Endothelial cell of hepatic sinusoid (primary cell): ENCODE measurements at regions not wholly inside any gene's neighbourhood (a gene's known extent, or its start where the extent isn't known, plus 50 kb on each side); places are given as distances from the start of the nearest gene placed in this dataset.

Source experiments
- in situ Hi-C: cut with HindIII; loops from 2 replicates; pipeline ENCODE4 v1.10.0; 2017; ENCODE audit warnings: low sequenced_read_pairs

DNA sequence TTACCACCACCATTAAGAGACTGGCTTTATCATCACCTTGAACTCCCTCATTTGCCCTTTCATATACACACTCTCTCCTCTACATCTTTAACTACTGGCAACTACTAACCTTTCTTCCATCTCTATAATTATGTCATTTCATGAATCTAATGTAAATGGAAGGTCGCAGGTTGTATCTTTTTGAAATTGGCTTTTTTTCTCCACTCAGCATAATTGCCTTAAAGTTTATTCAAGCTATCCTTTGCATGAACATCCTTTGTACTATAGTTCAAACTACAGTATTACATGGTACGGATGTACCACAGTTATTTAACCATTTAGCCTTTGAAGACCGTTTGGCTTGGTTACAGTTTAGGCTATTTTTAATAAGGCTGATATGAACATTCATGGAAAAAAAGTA is 129.5 kb upstream of the ZNF804A start:
- in situ Hi-C loops = no loop called here

DNA sequence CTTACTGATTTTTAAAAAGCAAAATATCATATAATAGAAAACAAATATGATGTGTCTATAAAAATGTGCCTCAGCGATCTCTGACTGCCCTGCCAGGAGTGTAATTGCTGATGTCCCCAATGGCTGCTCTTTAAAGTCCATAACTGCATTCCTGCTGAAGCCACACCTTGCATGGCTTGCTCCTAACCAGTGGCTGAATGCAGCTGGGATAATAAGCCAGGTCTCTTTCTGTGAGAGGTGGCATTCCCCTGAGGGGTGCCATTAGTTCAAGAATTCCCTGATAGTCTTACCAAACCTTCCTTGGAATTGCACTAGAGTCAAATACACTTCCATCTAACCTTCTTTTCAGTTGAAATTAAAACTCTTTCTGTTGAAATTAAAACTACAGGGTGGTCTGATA is 125.8 kb upstream of the ZNF804A start:
- in situ Hi-C loops = no loop called here

DNA sequence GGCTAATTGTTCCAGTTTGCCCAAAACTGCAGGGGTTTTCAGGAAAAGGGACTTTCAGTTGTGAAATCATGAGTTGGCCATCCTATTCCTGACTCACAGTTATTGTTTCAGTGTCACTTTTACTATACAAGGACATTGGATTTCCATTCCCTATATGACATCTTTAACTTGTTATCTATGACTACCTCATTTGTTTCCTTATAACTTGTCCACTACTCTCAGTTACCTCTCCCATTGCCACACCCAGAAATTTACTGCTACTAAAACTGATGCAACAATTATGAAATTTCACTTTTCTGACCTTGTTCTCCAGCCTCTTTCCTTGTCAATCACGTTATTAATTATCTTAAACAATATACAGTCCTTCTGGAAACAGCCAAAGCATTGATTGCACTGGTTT is 116.5 kb upstream of the ZNF804A start:
- in situ Hi-C loops = no loop called here

DNA sequence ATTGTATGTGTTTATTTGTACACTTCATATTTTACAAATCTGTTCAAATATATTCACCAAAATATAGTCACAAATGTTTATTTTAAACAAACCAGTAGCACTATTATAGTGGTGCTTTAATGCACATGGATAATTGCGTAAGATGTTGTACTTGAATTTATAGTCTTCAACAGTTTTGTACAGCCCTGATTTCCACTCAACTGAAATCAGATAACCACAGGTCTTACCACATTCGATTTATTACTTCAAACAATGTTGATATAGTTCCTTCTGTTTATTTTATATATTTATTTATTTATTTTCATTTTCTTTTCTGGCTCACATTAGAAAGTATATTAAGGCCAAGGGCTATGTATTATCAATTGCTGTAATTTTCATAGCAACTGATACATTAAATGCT is 99.4 kb upstream of the ZNF804A start:
- in situ Hi-C loops = no loop called here

DNA sequence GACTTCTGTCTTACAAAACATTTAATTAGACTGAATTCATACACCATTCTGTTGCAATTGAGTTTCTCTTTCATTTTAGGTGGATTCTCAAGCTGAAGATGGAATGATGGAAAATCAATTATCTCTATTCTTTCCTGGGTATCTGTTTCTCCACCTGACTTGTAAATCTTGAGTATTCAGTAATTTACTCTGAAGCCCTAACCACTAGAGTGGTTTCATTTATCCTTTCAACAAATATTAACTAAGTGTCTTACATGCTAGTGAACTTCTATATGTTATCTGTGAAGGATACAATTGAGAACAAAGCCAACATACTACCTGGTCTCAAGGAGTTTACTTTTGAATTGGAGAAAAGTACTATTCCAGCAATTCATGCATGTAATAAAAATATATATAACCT is 94.1 kb upstream of the ZNF804A start:
- in situ Hi-C loops = no loop called here

DNA sequence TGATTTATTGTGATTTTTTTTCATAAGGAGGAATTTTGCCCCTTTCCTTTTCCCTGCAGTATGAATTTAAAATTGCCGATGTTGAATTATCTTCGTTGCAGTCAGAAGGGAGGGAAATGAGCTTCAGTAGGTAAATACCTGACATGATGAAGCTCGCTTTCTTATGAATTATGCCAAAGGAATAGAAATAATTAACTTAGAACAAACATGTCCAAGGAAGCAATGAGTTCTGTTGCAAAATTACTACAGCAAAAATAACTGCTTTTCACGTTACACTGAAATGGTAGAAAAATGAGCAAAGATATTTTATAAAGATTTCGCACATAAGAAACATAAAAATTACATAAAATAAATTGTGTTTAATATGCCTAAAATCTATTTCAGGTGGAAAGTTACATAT is 91.1 kb upstream of the ZNF804A start:
- in situ Hi-C loops = no loop called here

DNA sequence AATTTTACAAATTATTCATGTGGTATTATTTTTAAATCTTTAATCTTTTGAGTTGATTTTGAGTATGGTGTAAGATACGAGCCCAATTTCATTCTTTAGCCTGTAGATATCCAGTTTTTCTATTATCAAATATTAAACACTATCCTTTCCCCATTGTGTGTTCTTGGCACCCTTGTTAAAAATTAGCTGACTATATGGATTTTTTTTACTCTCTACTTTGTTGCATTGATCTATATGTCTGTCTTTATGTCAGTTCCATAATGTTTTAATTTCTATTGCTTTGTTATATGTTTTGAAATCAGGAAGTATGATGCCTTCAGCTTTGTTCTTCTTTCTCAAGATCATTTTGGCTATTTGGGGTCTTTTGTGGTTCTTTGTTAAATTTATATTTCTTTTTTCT is 80.9 kb upstream of the ZNF804A start:
- in situ Hi-C loops = no loop called here

DNA sequence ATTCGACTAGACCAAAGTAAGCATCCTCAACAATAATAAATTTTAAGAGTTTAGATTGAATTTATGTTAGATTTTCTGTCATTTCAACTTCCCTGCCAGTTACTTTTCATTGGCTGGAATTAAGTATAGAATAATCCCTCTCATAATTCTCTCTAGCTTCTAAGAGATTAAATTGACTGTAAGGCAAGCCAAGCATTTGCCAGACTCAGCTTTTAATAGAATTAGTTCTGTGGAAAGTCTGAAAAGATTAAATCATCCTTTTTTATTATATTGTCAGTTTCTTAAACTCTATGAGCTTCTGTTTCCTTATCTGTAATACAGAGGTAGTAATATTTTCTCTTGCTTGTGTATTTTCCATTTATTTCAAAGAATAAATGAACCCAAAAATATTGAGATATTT is 77.9 kb upstream of the ZNF804A start:
- in situ Hi-C loops = no loop called here

DNA sequence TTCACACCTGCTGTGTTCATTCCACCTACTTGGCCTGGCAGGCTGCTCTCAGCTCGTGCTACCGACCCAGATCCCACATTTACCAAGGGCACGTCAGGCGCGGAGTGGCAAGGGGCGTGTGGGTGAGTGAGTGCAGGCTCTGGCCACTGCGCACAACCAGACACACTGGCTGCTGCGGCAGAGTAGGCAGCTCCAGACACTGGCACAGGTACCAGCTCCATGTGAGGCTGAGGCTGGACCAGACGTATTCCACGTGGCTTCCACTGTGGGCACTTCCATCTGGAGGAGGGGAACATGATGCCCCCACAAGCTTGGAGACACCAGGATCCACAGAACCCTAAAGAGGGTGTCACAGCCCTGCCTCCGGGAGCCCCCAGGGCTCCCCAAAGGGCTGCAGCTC is 74.6 kb upstream of the ZNF804A start:
- in situ Hi-C loops = no loop called here

DNA sequence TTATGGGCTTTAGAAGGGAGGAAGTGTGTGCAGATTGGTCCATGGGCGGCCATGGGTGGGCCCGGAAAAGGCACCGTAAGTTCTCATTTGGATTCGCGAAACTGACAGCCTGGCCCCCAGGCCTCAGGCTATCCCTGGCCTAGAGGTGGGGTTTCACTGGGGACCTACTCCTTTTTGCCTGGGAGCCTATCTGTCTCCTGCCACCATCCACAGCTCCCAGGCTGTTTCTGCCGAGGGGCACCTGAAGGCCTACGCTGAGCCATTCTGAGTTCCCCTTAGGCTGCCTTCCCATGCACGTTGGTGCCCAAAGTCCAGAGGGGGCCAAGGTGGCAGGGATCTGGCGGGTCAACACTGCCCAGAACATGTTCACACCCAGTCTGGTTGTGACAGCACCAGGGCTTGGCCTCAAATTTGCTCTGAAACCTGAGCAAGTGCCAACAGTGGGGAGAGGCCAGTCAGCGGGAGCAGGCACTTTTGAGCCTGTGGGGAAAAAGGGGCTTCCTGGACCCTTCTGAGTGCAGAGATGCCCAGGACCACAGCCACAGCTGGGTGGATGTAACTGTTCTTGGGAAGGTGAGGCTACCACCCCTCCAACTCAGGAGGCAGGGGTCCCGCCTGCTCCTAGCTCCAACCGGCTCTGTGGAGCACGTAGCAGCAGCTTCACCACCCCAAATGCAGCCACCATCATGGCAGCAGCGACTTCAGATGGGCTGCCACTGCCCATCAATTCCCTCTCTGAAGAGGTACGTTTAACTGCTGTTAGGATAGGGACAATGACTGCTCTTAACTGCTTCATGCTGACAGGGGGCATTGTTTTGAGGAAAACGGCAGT is 73.6 kb upstream of the ZNF804A start:
- in situ Hi-C loops = no loop called here

DNA sequence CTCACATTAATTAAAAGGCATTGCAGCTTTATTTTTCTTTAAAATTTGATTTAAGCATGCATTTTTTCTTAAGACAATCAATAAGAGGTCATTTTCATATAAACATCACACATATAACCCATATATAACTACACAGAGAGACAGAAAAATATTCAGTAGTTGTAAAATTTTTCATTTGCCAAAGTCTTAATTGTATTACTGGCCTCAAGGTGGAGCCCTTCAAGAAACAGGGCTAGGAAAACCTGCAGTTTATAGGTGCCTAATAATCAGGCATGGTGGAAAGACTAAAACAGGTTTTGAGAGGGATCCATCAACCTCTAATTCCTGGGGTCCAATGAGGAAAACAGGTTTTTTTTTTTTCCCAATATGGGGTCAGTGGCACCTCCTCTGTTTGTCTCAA is 71.3 kb upstream of the ZNF804A start:
- in situ Hi-C loops = no loop called here

DNA sequence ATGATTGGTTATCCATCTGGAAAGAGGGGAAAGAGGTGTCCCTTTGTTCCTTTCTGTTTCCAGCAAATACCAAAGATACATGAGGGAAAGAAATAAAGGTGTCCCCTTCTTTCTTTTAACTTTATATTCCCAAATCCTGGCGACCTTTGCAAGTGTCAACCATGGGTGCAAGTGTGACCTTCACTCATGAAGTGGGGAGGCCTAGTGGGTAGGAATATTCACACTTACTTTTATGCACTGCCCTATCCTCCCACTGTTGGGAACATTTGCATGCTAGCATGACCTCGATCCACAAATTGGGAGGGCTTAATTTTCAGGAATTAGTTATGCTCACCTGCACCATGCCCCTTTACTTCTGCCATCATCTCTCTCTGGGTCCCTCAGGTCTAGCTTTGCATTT is 70.2 kb upstream of the ZNF804A start:
- in situ Hi-C loops = no loop called here

DNA sequence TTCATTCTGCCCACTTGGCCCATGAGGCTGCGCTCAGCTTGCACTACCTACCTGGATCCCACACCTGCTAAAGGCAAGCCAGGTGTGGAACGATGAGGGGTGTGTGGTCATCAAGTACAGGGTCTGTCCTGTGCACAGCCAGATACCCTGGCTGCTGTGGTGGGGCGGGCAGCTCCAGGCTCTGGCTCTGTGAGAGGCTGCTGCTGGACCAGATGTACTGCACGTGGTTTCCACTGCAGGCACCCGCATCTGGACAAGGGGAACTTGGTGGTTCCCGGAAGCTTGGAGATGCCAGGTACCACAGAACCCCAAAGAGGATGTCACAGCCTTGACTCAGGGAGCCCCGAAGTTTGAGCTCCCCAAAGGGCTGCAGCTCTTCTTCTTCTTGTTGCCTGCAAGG is 68.1 kb upstream of the ZNF804A start:
- in situ Hi-C loops = no loop called here

DNA sequence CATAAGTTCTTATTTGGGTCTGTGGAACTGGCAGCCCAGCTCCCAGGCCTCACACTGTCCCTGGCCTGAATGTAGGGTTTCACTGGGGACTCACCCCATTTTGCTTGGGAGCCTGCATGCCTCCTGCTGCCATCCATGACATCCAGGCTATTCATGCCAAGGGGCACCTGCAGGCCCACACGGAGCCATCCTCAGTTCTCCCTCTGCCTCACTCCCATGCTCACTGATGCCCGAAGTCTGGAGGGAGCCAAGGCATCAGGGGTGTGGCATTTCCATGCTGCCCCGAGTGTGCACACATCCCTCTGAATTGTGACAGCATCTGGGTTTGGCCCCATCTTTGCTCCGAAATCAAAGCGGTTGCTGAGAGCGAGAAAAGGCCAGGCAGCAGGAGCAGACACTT is 67.4 kb upstream of the ZNF804A start:
- in situ Hi-C loops = no loop called here

DNA sequence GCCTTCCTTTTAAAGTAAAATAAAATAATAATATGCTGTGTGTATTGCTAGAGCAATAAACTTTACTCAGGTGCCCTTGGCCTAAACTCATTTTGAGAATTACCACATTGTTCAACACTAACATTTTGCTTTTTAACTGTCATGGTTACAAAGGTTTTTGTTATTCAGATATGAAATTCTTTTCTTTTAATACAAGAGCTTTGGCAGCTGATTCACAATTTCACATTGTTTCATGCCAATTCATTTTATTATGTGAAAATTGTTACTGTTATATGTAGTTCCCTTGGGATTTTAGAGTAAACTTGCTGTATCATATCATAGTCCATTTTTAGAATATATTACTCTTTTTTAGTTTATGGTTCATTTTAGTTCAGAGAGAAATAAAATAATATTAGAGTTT is 65.8 kb upstream of the ZNF804A start:
- in situ Hi-C loops = no loop called here

DNA sequence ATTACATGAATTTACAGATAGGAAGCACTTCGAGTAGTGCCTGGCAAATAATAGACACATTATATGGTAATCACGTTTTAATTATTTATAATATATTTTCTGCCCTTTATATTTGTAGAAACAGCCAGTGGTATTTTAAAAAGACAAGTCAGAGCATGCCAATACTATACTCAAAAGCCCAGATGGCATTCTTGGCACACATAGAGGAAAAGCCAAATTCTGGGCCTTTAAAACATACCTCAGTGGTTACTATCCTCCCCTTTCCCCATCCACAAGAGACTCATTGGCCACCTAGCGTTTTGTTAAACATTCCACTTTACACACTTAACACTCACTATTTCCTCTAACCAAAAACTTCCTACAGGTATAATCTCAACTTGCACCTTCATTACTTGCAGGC is 63.3 kb upstream of the ZNF804A start:
- in situ Hi-C loops = no loop called here

DNA sequence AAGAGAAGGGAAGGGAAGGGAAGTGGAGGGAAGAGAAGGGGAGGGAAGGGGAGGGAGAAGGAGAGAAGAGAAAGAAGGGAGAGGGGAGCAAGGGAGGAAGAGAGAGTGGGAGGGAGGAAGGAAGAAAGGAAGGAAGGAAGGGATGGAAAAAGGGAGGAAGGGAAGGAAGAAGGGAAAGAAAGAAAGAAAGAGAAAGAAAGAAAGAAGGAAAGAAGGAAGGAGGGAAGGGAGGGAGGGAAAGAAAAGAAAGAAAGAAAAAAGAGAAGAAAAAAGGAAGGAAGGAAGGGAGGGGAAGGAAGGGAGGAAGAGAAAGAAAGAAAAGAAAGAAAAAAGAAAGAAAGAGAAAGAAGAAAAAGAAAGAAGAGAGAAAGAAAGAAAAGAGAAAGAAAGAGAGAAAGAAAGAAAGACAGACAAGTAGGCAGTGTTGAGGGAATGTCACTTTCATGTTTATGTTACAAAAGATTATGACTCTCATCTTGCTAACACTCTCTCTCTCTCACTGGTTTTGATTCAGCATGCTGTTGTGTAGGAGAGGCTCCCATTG is 58.0 kb upstream of the ZNF804A start:
- in situ Hi-C loops = no loop called here

DNA sequence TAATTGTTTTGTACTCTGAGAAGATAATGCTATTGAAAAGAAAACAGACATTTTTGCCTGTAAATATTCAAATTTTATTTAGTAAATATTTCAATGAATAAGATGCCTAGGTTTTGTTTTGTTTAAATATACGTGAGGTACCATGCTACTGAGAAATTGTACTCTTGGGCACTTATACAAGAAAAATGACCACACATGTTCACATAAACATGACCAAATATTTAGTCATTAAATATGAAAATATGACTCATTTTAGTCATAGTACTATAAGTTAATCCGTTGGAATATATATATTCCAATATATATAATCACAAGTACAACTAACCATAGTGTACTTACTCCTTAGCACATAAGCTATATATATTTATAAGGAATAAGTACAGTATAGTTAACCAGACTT is 56.7 kb upstream of the ZNF804A start:
- in situ Hi-C loops = no loop called here

DNA sequence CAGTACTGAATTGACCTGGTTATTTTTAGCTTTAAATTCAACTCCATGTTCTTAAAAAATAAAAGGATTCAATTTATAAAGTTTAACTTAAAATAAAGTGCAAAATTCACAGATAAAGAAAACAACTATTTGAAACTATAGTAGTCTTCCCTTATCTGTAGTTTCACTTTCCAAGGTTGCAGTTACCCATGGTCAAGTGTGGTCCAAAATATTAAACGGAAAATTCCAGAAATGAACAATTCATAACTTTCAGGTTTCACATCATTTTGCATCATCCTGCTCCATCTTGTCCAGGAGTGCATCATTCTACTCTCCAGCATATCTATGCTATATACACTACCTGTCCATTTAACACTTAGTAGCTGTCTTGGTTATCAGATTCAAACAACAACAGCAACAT is 54.5 kb upstream of the ZNF804A start:
- in situ Hi-C loops = no loop called here
